ENCODE measurements at regions not wholly inside any gene's neighbourhood (a gene's known extent, or its start where the extent isn't known, plus 50 kb on each side); places are given as distances from the start of the nearest gene placed in this dataset.

GRCh38 chr2:6741229-6741628, 124.5 kb downstream of the CMPK2 start:
- Mint-ChIP-seq H3K4me3 (no peak overlapping the region), H3K27ac (no peak overlapping the region), H3K27me3 (peaks cover 13% of the 10 kb centered on the region), H3K9me3 (no peaks in the 10 kb centered on the region), H3K4me1 (no peaks in the 10 kb centered on the region), H3K36me3 (no peaks in the 10 kb centered on the region)
- POLR2A ChIA-PET, result no interaction called here
- DNase-seq, result no peak
- no peak for ATAC-seq (ENCODE audit: low read depth)

GRCh38 chr2:6744038-6744437, 121.7 kb downstream of the CMPK2 start:
- POLR2A ChIA-PET, result no interaction called here
- Mint-ChIP-seq H3K9me3 (no peaks in the 10 kb centered on the region), H3K4me1 (no peaks in the 10 kb centered on the region), H3K36me3 (no peaks in the 10 kb centered on the region), H3K4me3 (no peak overlapping the region), H3K27ac (no peak overlapping the region), H3K27me3 (peaks cover 12% of the 10 kb centered on the region)
- ATAC-seq (ENCODE audit: low read depth) (no peak), DNase-seq (no peak)

GRCh38 chr2:6747433-6747832, 118.3 kb downstream of the CMPK2 start:
- H3K27me3 Mint-ChIP-seq, result peaks cover 23% of the 10 kb centered on the region
- POLR2A ChIA-PET, result no interaction called here
- no peak for DNase-seq

GRCh38 chr2:6748406-6749067, 117.2 kb downstream of the CMPK2 start:
- peaks cover 27% of the 10 kb centered on the region for H3K27me3 Mint-ChIP-seq
- DNase-seq, result no peak
- H3K36me3 Mint-ChIP-seq, result no peaks in the 10 kb centered on the region
- no peak overlapping the region for H3K27ac Mint-ChIP-seq
- ATAC-seq (ENCODE audit: low read depth), result no peak
- no peaks in the 10 kb centered on the region for H3K4me1 Mint-ChIP-seq
- no peaks in the 10 kb centered on the region for H3K9me3 Mint-ChIP-seq
- POLR2A ChIA-PET, result no interaction called here
- H3K4me3 Mint-ChIP-seq, result no peak overlapping the region

More at GRCh38 chr2:6747433-6747832, 118.3 kb downstream of the CMPK2 start:
- H3K4me3 Mint-ChIP-seq, result no peak overlapping the region
- H3K9me3 Mint-ChIP-seq, result no peaks in the 10 kb centered on the region
- no peak overlapping the region for H3K27ac Mint-ChIP-seq
- ATAC-seq (ENCODE audit: low read depth), result no peak
- no peaks in the 10 kb centered on the region for H3K36me3 Mint-ChIP-seq
- no peaks in the 10 kb centered on the region for H3K4me1 Mint-ChIP-seq

GRCh38 chr2:6749962-6750361, 115.7 kb downstream of the CMPK2 start:
- no peaks in the 10 kb centered on the region for H3K4me1 Mint-ChIP-seq
- ATAC-seq (ENCODE audit: low read depth) (no peak), DNase-seq (no peak)
- POLR2A ChIA-PET, result no interaction called here
- H3K9me3 Mint-ChIP-seq, result no peaks in the 10 kb centered on the region
- H3K27ac Mint-ChIP-seq, result no peak overlapping the region
- H3K36me3 Mint-ChIP-seq, result no peaks in the 10 kb centered on the region
- peaks cover 27% of the 10 kb centered on the region for H3K27me3 Mint-ChIP-seq
- no peak overlapping the region for H3K4me3 Mint-ChIP-seq

GRCh38 chr2:6750411-6751158, 115.1 kb downstream of the CMPK2 start:
- Mint-ChIP-seq H3K4me3 (no peak overlapping the region), H3K27ac (no peak overlapping the region), H3K4me1 (no peaks in the 10 kb centered on the region), H3K27me3 (peaks cover 28% of the 10 kb centered on the region), H3K36me3 (no peaks in the 10 kb centered on the region), H3K9me3 (no peaks in the 10 kb centered on the region)
- ATAC-seq (ENCODE audit: low read depth) (no peak), DNase-seq (no peak)
- POLR2A ChIA-PET, result no interaction called here

- H3K27me3 Mint-ChIP-seq, result peaks cover 21% of the 10 kb centered on the region
- DNase-seq, result no peak
These were observed 111.3 kb downstream of the CMPK2 start for GRCh38 chr2:6754419-6754818.

GRCh38 chr2:6755456-6755855, 110.3 kb downstream of the CMPK2 start:
- Mint-ChIP-seq H3K36me3 (no peaks in the 10 kb centered on the region), H3K27ac (no peak overlapping the region), H3K9me3 (no peaks in the 10 kb centered on the region), H3K4me1 (no peaks in the 10 kb centered on the region), H3K4me3 (no peak overlapping the region), H3K27me3 (peaks cover 17% of the 10 kb centered on the region)
- DNase-seq (no peak), ATAC-seq (ENCODE audit: low read depth) (no peak)
- POLR2A ChIA-PET, result no interaction called here

More at GRCh38 chr2:6754419-6754818, 111.3 kb downstream of the CMPK2 start:
- no peaks in the 10 kb centered on the region for H3K9me3 Mint-ChIP-seq
- no peak overlapping the region for H3K27ac Mint-ChIP-seq
- no peaks in the 10 kb centered on the region for H3K36me3 Mint-ChIP-seq
- POLR2A ChIA-PET, result no interaction called here
- no peaks in the 10 kb centered on the region for H3K4me1 Mint-ChIP-seq
- H3K4me3 Mint-ChIP-seq, result no peak overlapping the region
- ATAC-seq (ENCODE audit: low read depth), result no peak

- no peak for ATAC-seq (ENCODE audit: low read depth)
- H3K4me1 Mint-ChIP-seq, result no peaks in the 10 kb centered on the region
- H3K27me3 Mint-ChIP-seq, result peaks cover 9% of the 10 kb centered on the region
- H3K9me3 Mint-ChIP-seq, result no peaks in the 10 kb centered on the region
- no peak for DNase-seq
- no peak overlapping the region for H3K4me3 Mint-ChIP-seq
- POLR2A ChIA-PET, result no interaction called here
- no peaks in the 10 kb centered on the region for H3K36me3 Mint-ChIP-seq
- no peak overlapping the region for H3K27ac Mint-ChIP-seq
These were observed 108.5 kb downstream of the CMPK2 start for GRCh38 chr2:6757215-6757614.

- no peak for ATAC-seq (ENCODE audit: low read depth)
- no peaks in the 10 kb centered on the region for H3K9me3 Mint-ChIP-seq
- no peaks in the 10 kb centered on the region for H3K4me1 Mint-ChIP-seq
- no peak overlapping the region for H3K27ac Mint-ChIP-seq
- no peak overlapping the region for H3K4me3 Mint-ChIP-seq
- H3K27me3 Mint-ChIP-seq, result peaks cover 5% of the 10 kb centered on the region
- DNase-seq, result no peak
- POLR2A ChIA-PET, result no interaction called here
- H3K36me3 Mint-ChIP-seq, result no peaks in the 10 kb centered on the region
These were observed 106.0 kb downstream of the CMPK2 start for GRCh38 chr2:6759689-6760088.

GRCh38 chr2:6760132-6760531, 105.6 kb downstream of the CMPK2 start:
- no peaks in the 10 kb centered on the region for H3K9me3 Mint-ChIP-seq
- no peak overlapping the region for H3K27ac Mint-ChIP-seq
- no peak overlapping the region for H3K4me3 Mint-ChIP-seq
- POLR2A ChIA-PET, result no interaction called here
- H3K27me3 Mint-ChIP-seq, result peaks cover 5% of the 10 kb centered on the region
- no peaks in the 10 kb centered on the region for H3K36me3 Mint-ChIP-seq
- DNase-seq (no peak), ATAC-seq (ENCODE audit: low read depth) (no peak)
- no peaks in the 10 kb centered on the region for H3K4me1 Mint-ChIP-seq

- H3K27me3 Mint-ChIP-seq, result peaks cover 2% of the 10 kb centered on the region
- H3K4me1 Mint-ChIP-seq, result no peaks in the 10 kb centered on the region
- H3K4me3 Mint-ChIP-seq, result no peak overlapping the region
- DNase-seq, result no peak
- no peak overlapping the region for H3K27ac Mint-ChIP-seq
- H3K36me3 Mint-ChIP-seq, result no peaks in the 10 kb centered on the region
- no peak for ATAC-seq (ENCODE audit: low read depth)
- H3K9me3 Mint-ChIP-seq, result no peaks in the 10 kb centered on the region
- POLR2A ChIA-PET, result no interaction called here
These were observed 100.6 kb downstream of the CMPK2 start for GRCh38 chr2:6764968-6765723.

- no peak for ATAC-seq (ENCODE audit: low read depth)
- Mint-ChIP-seq H3K36me3 (no peaks in the 10 kb centered on the region), H3K4me3 (no peak overlapping the region), H3K9me3 (no peaks in the 10 kb centered on the region), H3K27ac (no peak overlapping the region), H3K4me1 (peaks cover 4% of the 10 kb centered on the region), H3K27me3 (peaks cover 19% of the 10 kb centered on the region)
- DNase-seq, result no peak
- POLR2A ChIA-PET, result no interaction called here
These were observed 96.4 kb downstream of the CMPK2 start for GRCh38 chr2:6769346-6769745.

- Mint-ChIP-seq H3K4me1 (peaks cover 4% of the 10 kb centered on the region), H3K27me3 (peaks cover 20% of the 10 kb centered on the region), H3K27ac (no peak overlapping the region), H3K9me3 (no peaks in the 10 kb centered on the region), H3K36me3 (no peaks in the 10 kb centered on the region), H3K4me3 (no peak overlapping the region)
- DNase-seq (no peak), ATAC-seq (ENCODE audit: low read depth) (no peak)
- POLR2A ChIA-PET, result no interaction called here
These were observed 95.7 kb downstream of the CMPK2 start for GRCh38 chr2:6770006-6770405.
